Mesenchymal stem cell (in vitro differentiated cells and primary cell): ENCODE measurements at regions not wholly inside any gene's neighbourhood (a gene's known extent, or its start where the extent isn't known, plus 50 kb on each side); places are given as distances from the start of the nearest gene placed in this dataset.

Experiments
- DNase-seq: peaks from one replicate; pipeline ENCODE4 v3.0.0-alpha.2; 2013
- H2AFZ ChIP-seq: one replicate; pipeline ENCODE4 v1.6.1; 2013; ENCODE audit warnings: low read depth, mild to moderate bottlenecking, control low read depth, inconsistent platforms, low read length, moderate library complexity
- H2AK5ac ChIP-seq: 2 replicates; pipeline ENCODE4 v1.6.1; 2013; ENCODE audit warnings: low read length, moderate library complexity, mild to moderate bottlenecking, inconsistent platforms; ENCODE audit not compliant: severe bottlenecking
- H2BK120ac ChIP-seq: one replicate; pipeline ENCODE4 v1.6.1; 2013; ENCODE audit warnings: low read depth, mild to moderate bottlenecking, inconsistent platforms, low read length, moderate library complexity
- H2BK12ac ChIP-seq, 2 experiments: one replicate each; pipeline ENCODE4 v1.6.1; 2013; ENCODE audit warnings: inconsistent platforms in 2 of 2, low read length in 2 of 2, mild to moderate bottlenecking in 2 of 2, moderate library complexity in 2 of 2, control low read depth in 1 of 2
- H2BK15ac ChIP-seq: one replicate; pipeline ENCODE4 v1.6.1; 2013; ENCODE audit warnings: mild to moderate bottlenecking, low read depth, inconsistent platforms; ENCODE audit not compliant: poor library complexity, severe bottlenecking
- H2BK5ac ChIP-seq: 2 replicates; pipeline ENCODE4 v1.6.1; 2013; ENCODE audit warnings: low read depth, mild to moderate bottlenecking, low read length, control low read depth, inconsistent platforms; ENCODE audit not compliant: poor library complexity, severe bottlenecking
- H3K14ac ChIP-seq, 2 experiments: one replicate each; pipeline ENCODE4 v1.6.1; 2013; ENCODE audit warnings: inconsistent platforms in 2 of 2, low read length in 2 of 2, control low read depth in 1 of 2, mild to moderate bottlenecking in 1 of 2, moderate library complexity in 1 of 2
- H3K18ac ChIP-seq, 2 experiments: one replicate each; pipeline ENCODE4 v1.6.1; 2013; ENCODE audit warnings: inconsistent platforms in 2 of 2, low read length in 2 of 2, control low read depth in 1 of 2, low read depth in 1 of 2, mild to moderate bottlenecking in 1 of 2
- H3K23ac ChIP-seq, 2 experiments: one replicate each; pipeline ENCODE4 v1.6.1; 2013; ENCODE audit warnings: inconsistent platforms in 2 of 2, low read length in 2 of 2, mild to moderate bottlenecking in 2 of 2, moderate library complexity in 2 of 2, control low read depth in 1 of 2
- H3K27ac ChIP-seq: 2 replicates; pipeline ENCODE4 v1.5.1; 2013; ENCODE audit warnings: mild to moderate bottlenecking, moderate library complexity, low read length, control low read depth, inconsistent platforms; ENCODE audit not compliant: poor library complexity, severe bottlenecking
- H3K27me3 ChIP-seq, 2 experiments: 2 replicates each; pipeline versions ENCODE4 v1.6.1 to v1.7.0; 2013; ENCODE audit warnings: low read length in 2 of 2, mild to moderate bottlenecking in 2 of 2, moderate library complexity in 2 of 2, control low read depth in 1 of 2, inconsistent platforms in 1 of 2; ENCODE audit not compliant: control insufficient read depth in 1 of 2, insufficient read depth in 1 of 2
- H3K36me3 ChIP-seq, 2 experiments: 2 replicates each; pipeline versions ENCODE4 v1.6.1 to v1.7.0; 2013; ENCODE audit warnings: low read length in 2 of 2, control low read depth in 1 of 2, inconsistent platforms in 1 of 2, low read depth in 1 of 2, mild to moderate bottlenecking in 1 of 2; ENCODE audit not compliant: insufficient read depth in 2 of 2, control insufficient read depth in 1 of 2
- H3K4ac ChIP-seq, 2 experiments: one replicate each; pipeline ENCODE4 v1.6.1; 2013; ENCODE audit warnings: inconsistent platforms in 2 of 2, low read length in 2 of 2, mild to moderate bottlenecking in 2 of 2, moderate library complexity in 2 of 2, control low read depth in 1 of 2, low read depth in 1 of 2
- H3K4me1 ChIP-seq: 2 replicates; pipeline ENCODE4 v1.6.1; 2013; ENCODE audit warnings: low read depth, low read length, control low read depth; ENCODE audit not compliant: control insufficient read depth, insufficient read depth
- H3K4me2 ChIP-seq: 2 replicates; pipeline ENCODE4 v1.6.1; 2013; ENCODE audit warnings: low read length, mild to moderate bottlenecking, inconsistent platforms; ENCODE audit not compliant: poor library complexity, severe bottlenecking
- H3K4me3 ChIP-seq, 2 experiments: 2 replicates each; pipeline versions ENCODE4 v1.5.1 to v1.7.0; 2013; ENCODE audit warnings: low read length in 2 of 2, mild to moderate bottlenecking in 2 of 2, control low read depth in 1 of 2, low read depth in 1 of 2; ENCODE audit not compliant: insufficient read depth in 1 of 2
- H3K79me1 ChIP-seq: replicated peaks from 2 replicates; pipeline ENCODE4 v1.6.1; 2013; ENCODE audit warnings: mild to moderate bottlenecking, control low read depth, low read length, inconsistent platforms; ENCODE audit not compliant: poor library complexity, severe bottlenecking
- H3K9ac ChIP-seq: 2 replicates; pipeline ENCODE4 v1.7.0; 2013; ENCODE audit warnings: mild to moderate bottlenecking, low read length, moderate library complexity
- H3K9me3 ChIP-seq: 2 replicates; pipeline ENCODE4 v1.7.0; 2013; ENCODE audit warnings: mild to moderate bottlenecking, low read length; ENCODE audit not compliant: control insufficient read depth
- H4K8ac ChIP-seq: one replicate; pipeline ENCODE4 v1.6.1; 2013; ENCODE audit warnings: inconsistent platforms, mild to moderate bottlenecking, low read length, moderate library complexity
- H4K91ac ChIP-seq: one replicate; pipeline ENCODE4 v1.6.1; 2013; ENCODE audit warnings: mild to moderate bottlenecking, low read length, inconsistent platforms
- WGBS: methylation state at CpG from one replicate; pipeline ENCODE4 v1.1.7; 2013; ENCODE audit warnings: mixed read lengths; 5-methylcytosine and 5-hydroxymethylcytosine counted together

- Histone ChIP-seq H3K27me3 (peaks cover 0 to 26% of the 10 kb centered on the region in 2 experiments), H2BK120ac (no peak overlapping the region), H2BK5ac (no peak overlapping the region), H2AK5ac (no peak overlapping the region), H3K79me1 (no peaks in the 10 kb centered on the region), H3K4me1 (no peaks in the 10 kb centered on the region), H3K4ac (no peak overlapping the region), H2BK15ac (no peak overlapping the region), H3K18ac (no peak overlapping the region), H3K36me3 (no peaks in the 10 kb centered on the region), H3K9me3 (peaks cover 11% of the 10 kb centered on the region), H3K14ac (no peak overlapping the region), H3K4me2 (no peak overlapping the region), H2AFZ (no peak overlapping the region), H2BK12ac (no peak overlapping the region), H3K9ac (no peak overlapping the region), H4K8ac (no peak overlapping the region), H3K27ac (no peak overlapping the region), H3K23ac (no peak overlapping the region), H4K91ac (no peak overlapping the region), H3K4me3 (no peak overlapping the region)
- no peak for DNase-seq
- WGBS, result 83% methylated on average over 5 of the region's 5 CpGs
Observed at GRCh38 chr3:40652072-40652471, 127.3 kb downstream of the ZNF621 start.

GRCh38 chr3:40653001-40653400 is 128.2 kb downstream of the ZNF621 start:
- H3K4me2 ChIP-seq, result no peak overlapping the region
- no peak overlapping the region for H3K14ac ChIP-seq
- peaks cover 0 to 26% of the 10 kb centered on the region in 2 experiments for H3K27me3 ChIP-seq
- no peak overlapping the region for H3K4ac ChIP-seq
- H3K23ac ChIP-seq, result no peak overlapping the region
- H3K9me3 ChIP-seq, result peaks cover 11% of the 10 kb centered on the region
- H2BK15ac ChIP-seq, result no peak overlapping the region
- H4K91ac ChIP-seq, result no peak overlapping the region
- H4K8ac ChIP-seq, result no peak overlapping the region
- 54% methylated on average over 2 of the region's 2 CpGs for WGBS
- H2AK5ac ChIP-seq, result no peak overlapping the region
- H3K18ac ChIP-seq, result no peak overlapping the region
- H3K36me3 ChIP-seq, result no peaks in the 10 kb centered on the region
- no peak for DNase-seq
- H3K27ac ChIP-seq, result no peak overlapping the region
- H2AFZ ChIP-seq, result no peak overlapping the region
- H3K4me3 ChIP-seq, result no peak overlapping the region
- H2BK120ac ChIP-seq, result no peak overlapping the region
- H3K4me1 ChIP-seq, result no peaks in the 10 kb centered on the region
- H3K9ac ChIP-seq, result no peak overlapping the region
- H2BK12ac ChIP-seq, result no peak overlapping the region
- no peaks in the 10 kb centered on the region for H3K79me1 ChIP-seq
- H2BK5ac ChIP-seq, result no peak overlapping the region

GRCh38 chr3:40653878-40654277 is 129.1 kb downstream of the ZNF621 start:
- no peak overlapping the region for H3K27ac ChIP-seq
- H3K9ac ChIP-seq, result no peak overlapping the region
- no peak overlapping the region for H2AFZ ChIP-seq
- H3K18ac ChIP-seq, result no peak overlapping the region
- WGBS, result 80% methylated on average over 3 of the region's 3 CpGs
- H3K4ac ChIP-seq, result no peak overlapping the region
- no peak overlapping the region for H2AK5ac ChIP-seq
- no peaks in the 10 kb centered on the region for H3K36me3 ChIP-seq
- no peaks in the 10 kb centered on the region for H3K4me1 ChIP-seq
- no peak overlapping the region for H3K4me2 ChIP-seq
- H2BK15ac ChIP-seq, result no peak overlapping the region
- no peak overlapping the region for H4K8ac ChIP-seq
- H3K14ac ChIP-seq, result no peak overlapping the region
- H3K79me1 ChIP-seq, result no peaks in the 10 kb centered on the region
- H3K23ac ChIP-seq, result no peak overlapping the region
- no peak overlapping the region for H4K91ac ChIP-seq
- no peak overlapping the region for H2BK12ac ChIP-seq
- no peak for DNase-seq
- peaks cover 11% of the 10 kb centered on the region for H3K9me3 ChIP-seq
- H2BK5ac ChIP-seq, result no peak overlapping the region
- no peak overlapping the region for H2BK120ac ChIP-seq
- H3K27me3 ChIP-seq, result peaks cover 0 to 28% of the 10 kb centered on the region in 2 experiments
- H3K4me3 ChIP-seq, result no peak overlapping the region

- H3K23ac ChIP-seq, result no peak overlapping the region
- no peaks in the 10 kb centered on the region for H3K4me1 ChIP-seq
- H2BK120ac ChIP-seq, result no peak overlapping the region
- no peak overlapping the region for H2BK15ac ChIP-seq
- no peak overlapping the region for H3K4me3 ChIP-seq
- no peak overlapping the region for H4K8ac ChIP-seq
- H3K4me2 ChIP-seq, result no peak overlapping the region
- peaks cover 0 to 31% of the 10 kb centered on the region in 2 experiments for H3K27me3 ChIP-seq
- no peak overlapping the region for H3K18ac ChIP-seq
- H3K9me3 ChIP-seq, result no peaks in the 10 kb centered on the region
- H2BK12ac ChIP-seq, result no peak overlapping the region
- no peak overlapping the region for H3K14ac ChIP-seq
- H3K79me1 ChIP-seq, result no peaks in the 10 kb centered on the region
- H4K91ac ChIP-seq, result no peak overlapping the region
- no peak overlapping the region for H2BK5ac ChIP-seq
- no peak overlapping the region for H2AK5ac ChIP-seq
- no peaks in the 10 kb centered on the region for H3K36me3 ChIP-seq
- H2AFZ ChIP-seq, result no peak overlapping the region
- H3K9ac ChIP-seq, result no peak overlapping the region
- H3K27ac ChIP-seq, result no peak overlapping the region
- no peak for DNase-seq
- no peak overlapping the region for H3K4ac ChIP-seq
- WGBS, result 100% methylated on average over 3 of the region's 4 CpGs
Observed at GRCh38 chr3:40655551-40655950, 130.8 kb downstream of the ZNF621 start.
